ENCODE measurements at regions not wholly inside any gene's neighbourhood (a gene's known extent, or its start where the extent isn't known, plus 50 kb on each side); places are given as distances from the start of the nearest gene placed in this dataset.

- Histone ChIP-seq H3K9me3 (ENCODE audit: control insufficient read depth, low read depth, low read length) (no peaks in the 10 kb centered on the region), H3K14ac (ENCODE audit: insufficient read depth, low read length) (no peak overlapping the region), H4K8ac (replicated peaks; ENCODE audit: insufficient read length, low read depth, low read length) (no peak overlapping the region), H2BK20ac (ENCODE audit: low read depth, low read length, poor library complexity, severe bottlenecking) (no peak overlapping the region), H3K9ac (ENCODE audit: extremely low read depth, insufficient read length, low read length) (no peak overlapping the region), H3K4ac (ENCODE audit: low read depth, low read length) (no peak overlapping the region), H2AFZ (ENCODE audit: low read length) (no peak overlapping the region), H4K5ac (ENCODE audit: insufficient read length, low read depth, low read length) (no peak overlapping the region), H4K91ac (ENCODE audit: insufficient read length, low read depth, low read length) (no peak overlapping the region), H3K23ac (ENCODE audit: insufficient read length, low read depth, low read length) (no peak overlapping the region), H3T11ph (ENCODE audit: low read length) (no peak overlapping the region), H3K27ac (ENCODE audit: insufficient read length, low read depth, low read length) (no peak overlapping the region), H3K4me2 (ENCODE audit: insufficient read depth, insufficient read length, low read length) (no peak overlapping the region), H3K4me1 (ENCODE audit: insufficient read depth, low read length) (no peaks in the 10 kb centered on the region; the same call in 1 of the 2 replicates), H3K27me3 (ENCODE audit: insufficient read depth, low read length) (no peaks in the 10 kb centered on the region), H3K56ac (ENCODE audit: insufficient read length, low read depth, low read length) (no peak overlapping the region), H2AK5ac (ENCODE audit: insufficient read length, low read length) (no peak overlapping the region), H3K79me2 (ENCODE audit: insufficient read depth, low read length) (no peaks in the 10 kb centered on the region), H2BK12ac (ENCODE audit: insufficient read length, low read depth, low read length) (no peak overlapping the region), H3K79me1 (ENCODE audit: insufficient read depth, low read depth, low read length, poor library complexity, severe bottlenecking) (no peaks in the 10 kb centered on the region), H2BK5ac (ENCODE audit: insufficient read length, low read length) (no peak overlapping the region), H3K23me2 (ENCODE audit: insufficient read length, low read depth, low read length, poor library complexity, severe bottlenecking) (no peaks in the 10 kb centered on the region), H3K18ac (ENCODE audit: insufficient read length, low read depth, low read length) (no peak overlapping the region), H2BK120ac (ENCODE audit: low read depth, low read length, poor library complexity, severe bottlenecking) (no peak overlapping the region), H2BK15ac (ENCODE audit: low read depth, low read length) (no peak overlapping the region), H4K20me1 (ENCODE audit: control insufficient read depth, insufficient read depth, insufficient read length) (no peaks in the 10 kb centered on the region)
- no peaks in the 10 kb centered on the region for H3K36me3 Mint-ChIP-seq (ENCODE audit: insufficient read depth in 1 of 3, low read depth in 3 of 3)
- no peak for DNase-seq
- no peaks in the 10 kb centered on the region for H3K9me3 Mint-ChIP-seq
- peaks cover 2 to 14% of the 10 kb centered on the region in 2 experiments; a peak in 3 of 4 replicates for H3K4me1 Mint-ChIP-seq
- TF ChIP-seq, protein P1, sequence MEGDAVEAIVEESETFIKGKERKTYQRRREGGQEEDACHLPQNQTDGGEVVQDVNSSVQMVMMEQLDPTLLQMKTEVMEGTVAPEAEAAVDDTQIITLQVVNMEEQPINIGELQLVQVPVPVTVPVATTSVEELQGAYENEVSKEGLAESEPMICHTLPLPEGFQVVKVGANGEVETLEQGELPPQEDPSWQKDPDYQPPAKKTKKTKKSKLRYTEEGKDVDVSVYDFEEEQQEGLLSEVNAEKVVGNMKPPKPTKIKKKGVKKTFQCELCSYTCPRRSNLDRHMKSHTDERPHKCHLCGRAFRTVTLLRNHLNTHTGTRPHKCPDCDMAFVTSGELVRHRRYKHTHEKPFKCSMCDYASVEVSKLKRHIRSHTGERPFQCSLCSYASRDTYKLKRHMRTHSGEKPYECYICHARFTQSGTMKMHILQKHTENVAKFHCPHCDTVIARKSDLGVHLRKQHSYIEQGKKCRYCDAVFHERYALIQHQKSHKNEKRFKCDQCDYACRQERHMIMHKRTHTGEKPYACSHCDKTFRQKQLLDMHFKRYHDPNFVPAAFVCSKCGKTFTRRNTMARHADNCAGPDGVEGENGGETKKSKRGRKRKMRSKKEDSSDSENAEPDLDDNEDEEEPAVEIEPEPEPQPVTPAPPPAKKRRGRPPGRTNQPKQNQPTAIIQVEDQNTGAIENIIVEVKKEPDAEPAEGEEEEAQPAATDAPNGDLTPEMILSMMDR (conservative IDR thresholded peaks at IDR 0.05) = no peak
- no peaks in the 10 kb centered on the region for H3K27me3 Mint-ChIP-seq (ENCODE audit: low read depth)
- no peak overlapping the region for H3K4me3 Mint-ChIP-seq
- no peak overlapping the region for H3K27ac Mint-ChIP-seq
- no CpG with 5 or more reads among the region's 2 CpGs for WGBS (ENCODE audit: extremely low coverage, insufficient read length, low lambda C conversion rate)
Measured at GRCh38 chr2:18475884-18476283, 84.6 kb downstream of the RDH14 start.
